DND-41 (cell line): ENCODE measurements at regions not wholly inside any gene's neighbourhood (a gene's known extent, or its start where the extent isn't known, plus 50 kb on each side); places are given as distances from the start of the nearest gene placed in this dataset.

Source experiments
- EZH2 ChIP-seq: IDR thresholded peaks from 3 replicates; pipeline ENCODE4 v1.6.1; 2012; ENCODE audit warnings: borderline replicate concordance, low read depth, mild to moderate bottlenecking, moderate library complexity, low read length, inconsistent platforms; ENCODE audit not compliant: severe bottlenecking
- TF ChIP-seq, protein P1 (sequence below): IDR thresholded peaks from 2 replicates; pipeline ENCODE4 v1.5.1; 2012; ENCODE audit warnings: borderline replicate concordance, low read length, moderate library complexity, mild to moderate bottlenecking; ENCODE audit not compliant: poor library complexity, severe bottlenecking; ENCODE audit errors: extremely low read depth

DNA sequence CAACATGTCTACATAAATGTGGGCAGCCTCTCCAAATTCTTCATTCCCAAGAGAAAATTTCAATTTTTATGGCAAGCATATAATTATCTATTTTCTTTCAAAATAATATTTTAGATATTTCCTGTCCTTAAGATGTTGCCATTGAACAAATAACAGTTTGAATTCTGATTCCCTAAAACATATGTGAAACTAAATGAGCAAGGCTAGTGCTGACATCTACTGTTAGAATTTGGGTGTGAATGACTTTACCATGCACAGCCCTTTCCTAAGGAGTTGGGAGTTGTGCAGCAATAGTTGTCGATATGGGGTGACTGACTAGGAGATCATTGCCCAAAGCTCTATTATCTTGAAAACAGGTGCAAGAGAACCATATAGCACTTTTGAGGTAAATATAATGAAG lies 108.2 kb upstream of the SLC38A4 start:
- no peak for TF ChIP-seq EZH2
- TF ChIP-seq, protein P1, sequence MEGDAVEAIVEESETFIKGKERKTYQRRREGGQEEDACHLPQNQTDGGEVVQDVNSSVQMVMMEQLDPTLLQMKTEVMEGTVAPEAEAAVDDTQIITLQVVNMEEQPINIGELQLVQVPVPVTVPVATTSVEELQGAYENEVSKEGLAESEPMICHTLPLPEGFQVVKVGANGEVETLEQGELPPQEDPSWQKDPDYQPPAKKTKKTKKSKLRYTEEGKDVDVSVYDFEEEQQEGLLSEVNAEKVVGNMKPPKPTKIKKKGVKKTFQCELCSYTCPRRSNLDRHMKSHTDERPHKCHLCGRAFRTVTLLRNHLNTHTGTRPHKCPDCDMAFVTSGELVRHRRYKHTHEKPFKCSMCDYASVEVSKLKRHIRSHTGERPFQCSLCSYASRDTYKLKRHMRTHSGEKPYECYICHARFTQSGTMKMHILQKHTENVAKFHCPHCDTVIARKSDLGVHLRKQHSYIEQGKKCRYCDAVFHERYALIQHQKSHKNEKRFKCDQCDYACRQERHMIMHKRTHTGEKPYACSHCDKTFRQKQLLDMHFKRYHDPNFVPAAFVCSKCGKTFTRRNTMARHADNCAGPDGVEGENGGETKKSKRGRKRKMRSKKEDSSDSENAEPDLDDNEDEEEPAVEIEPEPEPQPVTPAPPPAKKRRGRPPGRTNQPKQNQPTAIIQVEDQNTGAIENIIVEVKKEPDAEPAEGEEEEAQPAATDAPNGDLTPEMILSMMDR: peak; percentile 68
